GM18511 (cell line): ENCODE measurements at regions not wholly inside any gene's neighbourhood (a gene's known extent, or its start where the extent isn't known, plus 50 kb on each side); places are given as distances from the start of the nearest gene placed in this dataset.

ENCODE experiments used
- ATAC-seq: cut with Tn5 transposase; IDR thresholded peaks from one replicate; pipeline ENCODE4 v1.9.1; 2021; ENCODE audit warnings: mild to moderate bottlenecking, moderate library complexity; ENCODE audit not compliant: unreplicated experiment

- ATAC-seq: no peak
Observed at GRCh38 chr9:116059466-116059865, 94.1 kb upstream of the PAPPA start.

- no peak for ATAC-seq
Observed at GRCh38 chr9:116060631-116061030, 93.0 kb upstream of the PAPPA start.

DNA sequence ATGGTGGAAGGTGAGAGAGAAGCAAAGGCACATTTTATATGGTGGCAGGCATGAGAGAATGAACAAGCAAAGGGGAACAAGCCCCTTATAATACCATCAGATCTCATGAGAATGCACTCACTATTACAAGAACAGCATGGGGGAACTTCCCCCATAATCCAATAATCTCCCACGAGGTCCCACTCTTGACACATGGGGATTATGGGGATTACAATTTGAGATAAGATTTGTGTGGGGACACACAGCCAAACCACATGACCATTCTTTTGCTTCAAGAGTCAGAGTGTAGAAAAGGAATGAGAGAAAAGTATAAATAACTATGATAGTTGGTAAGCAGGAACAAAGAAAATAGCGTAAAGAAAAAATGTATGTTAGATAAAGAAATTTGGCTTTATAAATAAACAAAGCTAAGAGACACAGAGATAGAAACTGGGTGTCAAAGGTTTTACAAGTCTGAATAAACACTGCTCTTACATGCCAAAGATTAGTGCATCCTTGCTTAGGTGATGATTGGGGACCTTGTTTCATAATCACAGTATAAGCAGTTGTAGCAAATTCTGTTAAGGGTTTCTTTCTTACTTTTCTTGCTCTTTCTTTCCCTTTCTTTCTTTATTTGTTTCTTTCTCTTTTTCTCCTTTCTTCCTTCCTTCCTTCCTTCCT lies 91.9 kb upstream of the PAPPA start:
- no peak for ATAC-seq

DNA sequence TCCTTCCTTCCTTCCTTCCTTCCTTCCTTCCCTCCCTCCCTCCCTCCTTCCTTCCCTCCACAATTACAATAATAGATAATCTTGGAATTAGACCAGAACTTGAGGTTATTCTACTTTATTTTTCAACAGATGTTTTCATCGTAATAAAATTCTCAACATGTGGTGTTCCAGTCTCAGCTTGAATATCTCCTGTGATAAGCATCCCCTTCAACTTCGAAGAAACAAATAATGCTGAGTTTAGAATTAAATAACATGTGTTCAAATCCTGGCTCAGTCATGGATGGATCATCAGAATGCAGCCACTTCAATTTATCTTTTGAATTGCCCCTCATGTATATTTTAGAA lies 91.4 kb upstream of the PAPPA start:
- ATAC-seq: no peak

DNA sequence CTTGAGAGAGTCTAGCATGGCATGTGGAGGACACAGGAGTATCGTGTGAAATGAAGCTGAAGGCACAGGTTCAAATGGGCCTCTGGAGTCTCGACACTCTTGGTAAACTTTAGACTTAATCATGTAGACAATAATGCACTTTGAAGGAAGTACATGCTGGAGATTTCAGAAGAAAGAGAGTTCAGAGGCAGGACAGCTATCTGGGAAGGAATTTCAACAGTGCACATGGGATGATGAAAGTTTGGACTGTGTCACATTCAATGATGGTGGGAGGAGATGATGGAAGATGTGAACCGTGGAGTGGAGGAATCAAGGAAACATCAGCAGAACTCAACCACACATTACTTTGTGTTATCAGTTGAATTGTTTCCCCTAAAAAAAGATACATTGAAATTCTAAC lies 88.6 kb upstream of the PAPPA start:
- no peak for ATAC-seq

- no peak for ATAC-seq
Observed at GRCh38 chr9:116066221-116066620, 87.4 kb upstream of the PAPPA start.

GRCh38 chr9:116067566-116067965 lies 86.0 kb upstream of the PAPPA start:
- no peak for ATAC-seq

DNA sequence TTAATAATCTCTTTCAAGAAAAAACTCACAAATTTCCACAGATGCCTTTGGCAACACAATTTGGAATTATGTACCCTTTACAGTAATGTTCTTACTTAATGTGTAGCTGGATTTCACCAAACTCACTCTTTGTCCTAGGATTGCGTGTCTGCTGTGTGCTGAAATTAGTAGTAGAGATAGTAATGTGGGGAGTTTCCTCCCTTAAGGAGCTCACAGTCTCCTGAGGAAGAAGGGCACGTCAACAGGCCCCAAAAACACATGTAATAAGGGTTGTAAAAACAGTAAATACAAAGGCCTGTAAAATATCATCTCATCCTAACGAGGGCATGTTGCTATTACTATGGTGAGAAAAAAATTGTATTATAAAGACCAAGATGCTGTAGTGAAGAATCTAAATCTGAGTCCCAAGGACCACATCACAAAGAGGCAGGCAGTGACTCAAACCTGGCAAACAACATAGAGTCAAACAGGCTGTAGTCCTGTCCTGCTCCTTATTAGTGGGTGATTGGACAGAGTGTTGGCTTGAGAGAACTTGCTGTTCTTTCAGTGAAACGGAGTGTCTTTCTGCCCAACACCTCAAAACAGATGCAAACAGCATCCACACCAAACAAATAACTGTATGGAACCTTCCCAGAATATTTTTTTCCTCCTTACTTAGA lies 83.2 kb upstream of the PAPPA start:
- ATAC-seq: no peak

GRCh38 chr9:116072046-116072445 lies 81.5 kb upstream of the PAPPA start:
- no peak for ATAC-seq

DNA sequence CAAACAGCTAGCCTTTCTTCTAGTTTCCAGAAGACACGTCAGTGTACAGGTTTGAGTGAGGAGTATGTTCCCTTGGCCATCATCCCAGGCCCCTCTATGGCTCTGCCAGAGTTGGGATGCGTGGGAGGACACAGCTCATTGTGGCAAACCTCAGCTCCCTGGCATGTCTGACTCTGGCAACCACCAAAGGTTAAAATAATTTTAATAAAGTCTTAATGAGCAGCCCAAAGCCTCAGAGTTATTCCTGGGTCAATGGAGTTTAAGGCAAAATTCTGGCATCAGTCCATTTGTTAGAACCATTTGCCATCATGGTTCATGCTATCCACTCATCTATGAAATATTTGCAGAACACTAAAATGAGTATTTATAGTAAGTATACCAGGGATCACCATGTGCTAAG lies 79.8 kb upstream of the PAPPA start:
- no peak for ATAC-seq

- ATAC-seq: no peak
Observed at GRCh38 chr9:116074658-116075057, 78.9 kb upstream of the PAPPA start.

- ATAC-seq: no peak
Observed at GRCh38 chr9:116075191-116075590, 78.4 kb upstream of the PAPPA start.

DNA sequence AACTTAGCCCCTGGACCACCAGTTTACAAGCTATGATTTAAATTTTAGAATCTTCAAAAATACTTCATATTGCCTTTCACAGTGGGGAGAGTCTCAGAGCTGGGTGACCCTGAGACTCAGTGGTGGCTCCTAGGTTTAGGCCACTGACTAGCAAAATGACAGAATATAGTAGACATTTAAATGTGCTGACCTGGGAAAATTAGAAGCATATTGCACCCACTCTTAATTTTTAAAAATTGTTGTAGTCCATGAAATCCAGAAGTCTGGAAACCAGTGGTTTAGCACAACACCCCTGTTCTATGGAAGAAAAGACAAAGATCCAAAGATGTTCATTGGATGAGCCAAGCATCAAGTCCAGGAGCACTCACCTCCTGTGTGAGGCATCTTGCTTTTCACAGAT lies 75.0 kb upstream of the PAPPA start:
- no peak for ATAC-seq

- ATAC-seq: no peak
Observed at GRCh38 chr9:116080561-116080960, 73.0 kb upstream of the PAPPA start.

DNA sequence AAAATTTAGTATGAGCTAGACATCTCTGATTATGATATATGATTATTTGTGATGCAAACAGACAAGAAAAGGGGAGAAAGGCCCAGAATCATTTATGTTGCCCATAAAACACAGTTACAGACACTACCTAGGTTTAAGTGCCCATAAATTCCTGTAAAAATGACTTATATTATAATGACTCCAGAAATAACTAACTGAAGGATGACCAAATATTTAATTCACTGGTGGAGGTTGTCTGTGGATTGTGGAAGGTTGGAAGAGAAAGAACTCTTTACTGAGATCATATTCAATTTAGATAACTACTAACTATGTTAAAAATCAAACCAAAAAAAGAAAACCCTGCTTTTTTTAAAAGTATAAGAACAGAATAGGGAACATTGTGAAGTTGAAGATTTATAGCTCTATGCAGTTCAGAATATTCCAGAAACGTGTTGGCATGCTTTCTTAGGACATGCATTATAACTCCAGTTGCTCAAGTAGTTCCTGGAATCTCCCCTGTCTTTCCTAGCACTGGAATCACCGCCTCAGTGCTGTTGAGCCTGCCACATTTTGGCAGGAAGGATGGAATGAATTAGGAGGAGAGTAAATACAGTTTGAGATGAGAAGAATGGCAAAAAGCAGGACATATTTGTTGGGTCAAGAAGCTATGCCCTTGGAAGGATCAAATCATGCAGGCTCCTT lies 72.0 kb upstream of the PAPPA start:
- no peak for ATAC-seq

- ATAC-seq: no peak
Observed at GRCh38 chr9:116083837-116084236, 69.8 kb upstream of the PAPPA start.

DNA sequence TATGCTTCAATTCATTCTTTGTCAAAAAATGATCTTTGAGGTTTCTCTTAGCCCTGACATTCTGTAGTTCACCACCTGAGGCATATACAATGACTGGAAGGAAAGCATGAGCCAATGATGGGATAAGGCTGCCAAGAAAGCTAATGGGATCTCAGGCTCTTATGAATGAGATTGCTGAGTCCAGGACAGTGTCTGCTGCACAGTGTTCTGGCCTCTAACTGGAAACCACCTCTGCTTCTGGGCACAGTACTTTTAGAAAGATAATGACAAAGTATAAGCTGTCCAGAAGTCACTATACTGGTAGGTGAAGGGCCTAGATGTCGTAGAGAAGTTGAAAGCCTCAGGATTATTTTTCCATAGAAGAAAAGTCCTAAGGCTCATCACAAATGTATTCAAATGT lies 69.1 kb upstream of the PAPPA start:
- ATAC-seq: no peak

GRCh38 chr9:116087246-116087645 lies 66.3 kb upstream of the PAPPA start:
- no peak for ATAC-seq

- ATAC-seq: no peak
Observed at GRCh38 chr9:116087751-116088194, 65.8 kb upstream of the PAPPA start.

DNA sequence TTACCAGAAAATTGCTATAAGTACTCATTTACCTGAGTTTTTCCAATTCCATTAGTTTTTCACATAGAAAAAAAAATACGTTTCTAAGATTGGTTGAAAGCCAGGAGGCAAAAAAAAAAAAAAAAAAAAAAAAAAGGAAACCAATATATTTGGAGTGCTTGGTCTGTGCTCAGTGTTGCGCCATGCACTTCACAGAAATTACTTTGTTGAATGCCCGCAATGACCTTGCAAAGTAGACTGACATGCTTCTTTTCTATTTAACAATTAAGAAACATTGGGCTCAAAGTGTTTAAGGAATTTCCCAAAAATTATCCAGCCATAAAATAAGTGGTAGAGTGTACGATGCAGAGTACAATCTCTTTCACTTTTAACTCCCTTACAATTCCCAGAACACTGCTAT lies 65.2 kb upstream of the PAPPA start:
- ATAC-seq: no peak

- no peak for ATAC-seq
Observed at GRCh38 chr9:116090030-116090770, 63.4 kb upstream of the PAPPA start.

GRCh38 chr9:116094846-116095245 lies 58.7 kb upstream of the PAPPA start:
- no peak for ATAC-seq
